OCI-LY3 (cell line): ENCODE measurements at regions not wholly inside any gene's neighbourhood (a gene's known extent, or its start where the extent isn't known, plus 50 kb on each side); places are given as distances from the start of the nearest gene placed in this dataset.
"Not testable (repeated sequence)": the region's sequence is repeated elsewhere in the genome, so short reads cannot be mapped to it uniquely, and the experiment has no call there.

Experiments
- EZH2phosphoT487 ChIP-seq: fragments of 200-600 bp; shearing (Covaris generic); IDR thresholded peaks from 2 replicates; pipeline ENCODE4 v1.6.1; 2018; ENCODE audit warnings: antibody characterized with exemption, mixed run types, low read depth
- TF ChIP-seq, protein P1 (sequence below): fragments of 200-600, 300-600 bp; sonication (generic); IDR thresholded peaks from 2 replicates; pipeline ENCODE4 v1.5.1; 2014; ENCODE audit warnings: antibody characterized with exemption, low read length, low read depth

DNA sequence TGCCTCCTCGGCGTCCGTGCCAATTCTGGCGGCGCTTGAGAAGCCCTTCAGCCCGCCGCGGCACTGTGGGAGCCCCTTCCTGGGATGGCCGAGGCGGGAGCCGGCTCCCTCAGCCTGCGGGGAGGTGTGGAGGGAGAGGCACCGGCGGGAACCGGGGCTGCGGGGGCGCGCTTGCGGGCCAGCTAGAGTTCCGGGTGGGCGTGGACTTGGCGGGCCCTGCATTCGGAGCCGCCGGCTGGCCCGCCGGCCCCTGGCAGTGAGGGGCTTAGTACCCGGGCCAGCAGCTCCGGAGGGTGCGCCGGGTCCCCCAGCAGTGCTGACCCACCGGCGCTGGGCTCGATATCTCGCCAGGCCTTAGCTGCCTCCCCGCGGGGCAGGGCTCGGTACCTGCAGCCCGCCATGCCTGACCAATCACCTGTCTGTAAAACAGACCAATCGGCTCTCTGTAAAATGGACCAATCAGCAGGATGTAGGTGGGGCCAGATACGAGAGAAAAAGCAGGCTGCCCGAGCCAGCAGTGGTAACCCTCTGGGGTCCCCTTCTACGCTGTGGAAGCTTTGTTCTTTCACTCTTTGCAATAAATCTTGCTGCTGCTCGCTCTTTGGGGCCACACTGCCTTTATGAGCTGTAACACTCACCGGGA, 76.9 kb upstream of the TCF4 start:
- TF ChIP-seq, protein P1, sequence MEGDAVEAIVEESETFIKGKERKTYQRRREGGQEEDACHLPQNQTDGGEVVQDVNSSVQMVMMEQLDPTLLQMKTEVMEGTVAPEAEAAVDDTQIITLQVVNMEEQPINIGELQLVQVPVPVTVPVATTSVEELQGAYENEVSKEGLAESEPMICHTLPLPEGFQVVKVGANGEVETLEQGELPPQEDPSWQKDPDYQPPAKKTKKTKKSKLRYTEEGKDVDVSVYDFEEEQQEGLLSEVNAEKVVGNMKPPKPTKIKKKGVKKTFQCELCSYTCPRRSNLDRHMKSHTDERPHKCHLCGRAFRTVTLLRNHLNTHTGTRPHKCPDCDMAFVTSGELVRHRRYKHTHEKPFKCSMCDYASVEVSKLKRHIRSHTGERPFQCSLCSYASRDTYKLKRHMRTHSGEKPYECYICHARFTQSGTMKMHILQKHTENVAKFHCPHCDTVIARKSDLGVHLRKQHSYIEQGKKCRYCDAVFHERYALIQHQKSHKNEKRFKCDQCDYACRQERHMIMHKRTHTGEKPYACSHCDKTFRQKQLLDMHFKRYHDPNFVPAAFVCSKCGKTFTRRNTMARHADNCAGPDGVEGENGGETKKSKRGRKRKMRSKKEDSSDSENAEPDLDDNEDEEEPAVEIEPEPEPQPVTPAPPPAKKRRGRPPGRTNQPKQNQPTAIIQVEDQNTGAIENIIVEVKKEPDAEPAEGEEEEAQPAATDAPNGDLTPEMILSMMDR: not testable (repeated sequence)
- TF ChIP-seq EZH2phosphoT487: not testable (repeated sequence)
